GM12878 (cell line): ENCODE measurements at regions not wholly inside any gene's neighbourhood (a gene's known extent, or its start where the extent isn't known, plus 50 kb on each side); places are given as distances from the start of the nearest gene placed in this dataset.

Source experiments
- ATAC-seq: fragments of 200-7000 bp; cut with Tn5 transposase; 3 replicates; pipeline ENCODE4 v1.9.1; 2020; ENCODE audit warnings: mild to moderate bottlenecking, moderate library complexity
- BruUV-seq: library from RNA; stranded (reverse); fragments of 400-500 nt; replicated peaks from 2 replicates; lab custom pipeline; 2021; lab: Mats Ljungman, UMichigan
- CTCF ChIA-PET: fragments of 300-600 bp; sonication (Branson Sonifier 250); formaldehyde crosslinking; extraction: SDS; loops from one replicate; lab custom pipeline; 2021; ENCODE audit warnings: inconsistent platforms; lab: Yijun Ruan, JAX
- POLR2A ChIA-PET: fragments of 350-600 bp; formaldehyde crosslinking; extraction: SDS; loops from one replicate; lab custom pipeline; 2021; ENCODE audit warnings: inconsistent platforms; lab: Charles Lee
- RAD21 ChIA-PET: fragments of 300-600 bp; sonication (Branson Sonifier 250); formaldehyde crosslinking; loops from one replicate; lab custom pipeline; 2023; ENCODE audit warnings: antibody characterized with exemption; ENCODE audit not compliant: unreplicated experiment; lab: Charles Lee
- SMC1A ChIA-PET: fragments of 300-600 bp; sonication (Branson Sonifier 250); formaldehyde crosslinking; loops from one replicate; lab custom pipeline; 2023; ENCODE audit not compliant: unreplicated experiment, uncharacterized antibody; lab: Charles Lee
- DNase-seq: peaks from one replicate; pipeline ENCODE4 v3.0.0-alpha.2; 2011; ENCODE audit warnings: low read depth, low spot score
- FAIRE-seq: peaks from 3 replicates; lab custom pipeline; 2011; peaks lifted over from hg19 to GRCh38; lab: Jason Lieb, UNC
- H2AFZ ChIP-seq: 2 replicates; pipeline ENCODE4 v1.6.0; 2011; ENCODE audit warnings: low read depth, low read length, control low read depth; ENCODE audit not compliant: control insufficient read depth
- H3K27ac ChIP-seq: 2 replicates; pipeline ENCODE4 v1.5.1; 2011; ENCODE audit warnings: control low read depth; ENCODE audit not compliant: control insufficient read depth, insufficient read depth
- H3K27me3 ChIP-seq, 2 experiments: replicated peaks in 1 of 2; 2 replicates each; pipeline versions ENCODE4 v1.6.0 to v1.6.1; 2011; ENCODE audit warnings: low read length in 1 of 2; ENCODE audit not compliant: control insufficient read depth in 2 of 2, insufficient read depth in 2 of 2
- H3K36me3 ChIP-seq, 2 experiments: 2 replicates each; pipeline ENCODE4 v1.5.1; 2011; ENCODE audit warnings: low read length in 1 of 2; ENCODE audit not compliant: control insufficient read depth in 2 of 2, insufficient read depth in 2 of 2
- H3K4me1 ChIP-seq: 2 replicates; pipeline ENCODE4 v1.6.1; 2011; ENCODE audit warnings: mild to moderate bottlenecking, low read length, moderate library complexity, mixed read lengths; ENCODE audit not compliant: control insufficient read depth, insufficient read depth
- H3K4me2 ChIP-seq: 2 replicates; pipeline ENCODE4 v1.6.0; 2011; ENCODE audit warnings: control low read depth; ENCODE audit not compliant: control insufficient read depth, insufficient read depth
- H3K4me3 ChIP-seq: fragments of 200-600 bp; sonication (generic); 2 replicates; pipeline ENCODE4 v1.5.1; 2016
- H3K79me2 ChIP-seq: 2 replicates; pipeline ENCODE4 v1.6.0; 2011; ENCODE audit warnings: low read length; ENCODE audit not compliant: control insufficient read depth, insufficient read depth
- H3K9ac ChIP-seq: 2 replicates; pipeline ENCODE4 v1.8.0; 2011; ENCODE audit warnings: low read length, control low read depth, mixed read lengths; ENCODE audit not compliant: control insufficient read depth, insufficient read depth
- H3K9me3 ChIP-seq: replicated peaks from 3 replicates; pipeline ENCODE4 v1.5.1; 2011; ENCODE audit warnings: mild to moderate bottlenecking, low read length; ENCODE audit not compliant: control insufficient read depth, insufficient read depth
- H4K20me1 ChIP-seq: 2 replicates; pipeline ENCODE4 v1.6.0; 2011; ENCODE audit not compliant: control insufficient read depth, insufficient read depth
- BRCA1 ChIP-seq: IDR thresholded peaks from 2 replicates; pipeline ENCODE4 v1.6.1; 2011; ENCODE audit warnings: low read depth, low read length, improper control_type of control experiment
- EED ChIP-seq: sonication (generic); IDR thresholded peaks from 2 replicates; pipeline ENCODE4 v1.6.1; 2016; ENCODE audit warnings: antibody characterized with exemption, low read depth
- ELK1 ChIP-seq: IDR thresholded peaks from 2 replicates; pipeline ENCODE4 v1.6.1; 2012; ENCODE audit warnings: low read depth, low read length, improper control_type of control experiment
- ETV6 ChIP-seq, 2 experiments: fragments of 450-650 bp in 1 of 2; IDR thresholded peaks in 1 of 2; conservative IDR thresholded peaks in 1 of 2; 2 replicates each; pipeline ENCODE4 v1.6.1; 2014; ENCODE audit warnings: antibody characterized with exemption in 1 of 2, borderline replicate concordance in 1 of 2, low read depth in 1 of 2, mild to moderate bottlenecking in 1 of 2, moderate library complexity in 1 of 2
- HSF1 ChIP-seq: fragments of 150-350 bp; IDR thresholded peaks from 2 replicates; pipeline ENCODE4 v1.6.1; 2014; ENCODE audit warnings: mild to moderate bottlenecking, low read depth, low read length
- IRF3 ChIP-seq: fragments of 450-650 bp; IDR thresholded peaks from 2 replicates; pipeline ENCODE4 v1.6.1; 2014; ENCODE audit warnings: mild to moderate bottlenecking
- MEF2A ChIP-seq: IDR thresholded peaks from 2 replicates; pipeline ENCODE4 v1.6.1; 2011; ENCODE audit warnings: low read depth, mild to moderate bottlenecking, low read length, moderate library complexity; ENCODE audit not compliant: insufficient read depth
- MYC ChIP-seq: IDR thresholded peaks from 2 replicates; pipeline ENCODE4 v1.6.1; 2011; ENCODE audit warnings: mild to moderate bottlenecking, low read length, moderate library complexity, inconsistent platforms; ENCODE audit not compliant: insufficient read depth, insufficient replicate concordance, insufficient read length, severe bottlenecking
- PRDM15 ChIP-seq: fragments of 450-650 bp; formaldehyde crosslinking; IDR thresholded peaks from 2 replicates; pipeline ENCODE4 v1.4.0; 2020; ENCODE audit warnings: mild to moderate bottlenecking, moderate library complexity
- RAD51 ChIP-seq: fragments of 450-650 bp; IDR thresholded peaks from 2 replicates; pipeline ENCODE4 v1.6.1; 2016; ENCODE audit warnings: moderate library complexity, mild to moderate bottlenecking, inconsistent platforms
- SKIL ChIP-seq: fragments of 450-650 bp; IDR thresholded peaks from 2 replicates; pipeline ENCODE4 v1.6.1; 2017; ENCODE audit warnings: mild to moderate bottlenecking, low read depth, inconsistent platforms; ENCODE audit not compliant: poor library complexity, severe bottlenecking
- TCF7 ChIP-seq: IDR thresholded peaks from 2 replicates; pipeline ENCODE4 v1.6.1; 2014; ENCODE audit warnings: antibody characterized with exemption, borderline replicate concordance
- ZNF24 ChIP-seq: fragments of 450-650 bp; IDR thresholded peaks from 2 replicates; pipeline ENCODE4 v1.6.1; 2017; ENCODE audit warnings: antibody characterized with exemption, mild to moderate bottlenecking
- ZNF622 ChIP-seq: fragments of 450-650 bp; IDR thresholded peaks from 2 replicates; pipeline ENCODE4 v1.6.1; 2017; ENCODE audit warnings: mild to moderate bottlenecking, inconsistent platforms
- ZZZ3 ChIP-seq: IDR thresholded peaks from 2 replicates; pipeline ENCODE4 v1.6.1; 2011; ENCODE audit warnings: low read depth; ENCODE audit not compliant: control insufficient read depth, insufficient read length
- WGBS: methylation state at CpG from one replicate; pipeline ENCODE4 v1.1.6; 2016; ENCODE audit warnings: low lambda C conversion rate; ENCODE audit not compliant: insufficient replicate concordance, insufficient coverage; ENCODE audit errors: missing lambda C conversion rate; 5-methylcytosine and 5-hydroxymethylcytosine counted together
- in situ Hi-C: fragments of 300-500 bp; cut with MboI; formaldehyde crosslinking; loops from 9 replicates; pipeline ENCODE4 v1.14.3; 2018; ENCODE audit warnings: mixed read lengths
- intact Hi-C: fragments of 100-400 bp; cut with micrococcal nuclease; formaldehyde crosslinking; loops from one replicate; pipeline ENCODE4 v1.14.2; 2022; ENCODE audit not compliant: unreplicated experiment

- Histone ChIP-seq H4K20me1 (no peaks in the 10 kb centered on the region), H3K79me2 (no peaks in the 10 kb centered on the region), H3K9me3 (no peaks in the 10 kb centered on the region), H3K36me3 (no peaks in the 10 kb centered on the region), H3K9ac (no peak overlapping the region), H3K4me1 (no peaks in the 10 kb centered on the region), H2AFZ (no peak overlapping the region), H3K27me3 (no peaks in the 10 kb centered on the region; a peak in 1 of 4 replicates), H3K4me2 (no peak overlapping the region), H3K4me3 (no peak overlapping the region), H3K27ac (no peak overlapping the region)
- SMC1A ChIA-PET, result no interaction called here
- in situ Hi-C loops (no loop called here), intact Hi-C loops (no loop called here)
- CTCF ChIA-PET, result no interaction called here
- FAIRE-seq (no peak), DNase-seq (no peak), ATAC-seq (no peak)
- no TSS peak for BruUV-seq
- 35% methylated on average over 9 of the region's 9 CpGs for WGBS
- POLR2A ChIA-PET, result no interaction called here
- RAD21 ChIA-PET, result no interaction called here
- TF ChIP-seq ELK1 (no peak), ETV6 (conservative IDR thresholded peaks at IDR 0.05 in 1 of 2, IDR thresholded peaks at IDR 0.05 in 1 of 2; ENCODE audit: borderline replicate concordance in 1 of 2, low read depth in 1 of 2) (no peak), MEF2A (no peak), IRF3 (no peak), ZNF24 (no peak), EED (no peak), RAD51 (no peak), SKIL (no peak), PRDM15 (CRISPR knock-in tag) (no peak), ZZZ3 (no peak), MYC (no peak), ZNF622 (no peak), HSF1 (no peak), BRCA1 (no peak), TCF7 (no peak)
Observed at GRCh38 chr18:47520263-47520662, 268.8 kb upstream of the SKOR2 start.
